Endothelial cell of umbilical vein (primary cell): ENCODE measurements at regions not wholly inside any gene's neighbourhood (a gene's known extent, or its start where the extent isn't known, plus 50 kb on each side); places are given as distances from the start of the nearest gene placed in this dataset.

Experiments
- BruUV-seq: library from RNA; stranded (reverse); fragments of 400-500 nt; replicated peaks from 2 replicates; lab custom pipeline; 2021; lab: Mats Ljungman, UMichigan
- CTCF ChIA-PET: fragments of 300-600, 350-600 bp; sonication (Branson Sonifier 250); formaldehyde crosslinking; loops from one replicate; lab custom pipeline; 2021; ENCODE audit warnings: antibody characterized with exemption, inconsistent platforms; lab: Charles Lee
- POLR2A ChIA-PET: fragments of 300-600, 350-600 bp; sonication (Branson Sonifier 250); formaldehyde crosslinking; loops from one replicate; lab custom pipeline; 2021; ENCODE audit warnings: antibody characterized with exemption, inconsistent platforms; lab: Charles Lee
- DNase-seq: peaks from one replicate; pipeline ENCODE4 v3.0.0-alpha.2; 2011; ENCODE audit warnings: low read depth, low spot score
- FAIRE-seq: peaks from 2 replicates; lab custom pipeline; 2011; peaks lifted over from hg19 to GRCh38; lab: Jason Lieb, UNC
- H2AFZ ChIP-seq: 2 replicates; pipeline ENCODE4 v1.6.0; 2012; ENCODE audit warnings: low read depth, low read length, control low read depth, inconsistent platforms
- H3K27ac ChIP-seq: 2 replicates; pipeline ENCODE4 v1.5.1; 2011; ENCODE audit warnings: low read depth, mild to moderate bottlenecking, control low read depth, low read length, moderate library complexity; ENCODE audit not compliant: insufficient read depth
- H3K27me3 ChIP-seq, 2 experiments: 2 replicates each; pipeline versions ENCODE4 v1.6.0 to v1.6.1; 2011; ENCODE audit warnings: low read length in 2 of 2, mixed read lengths in 1 of 2; ENCODE audit not compliant: control insufficient read depth in 2 of 2, insufficient read depth in 2 of 2
- H3K36me3 ChIP-seq, 2 experiments: 2 replicates in 1 of 2; 3 replicates in 1 of 2; pipeline ENCODE4 v1.5.1; 2011; ENCODE audit warnings: low read length in 2 of 2, mild to moderate bottlenecking in 1 of 2, moderate library complexity in 1 of 2; ENCODE audit not compliant: control insufficient read depth in 2 of 2, insufficient read depth in 2 of 2; ENCODE audit errors: extremely low read depth in 1 of 2
- H3K4me1 ChIP-seq: 3 replicates; pipeline ENCODE4 v1.5.1; 2011; ENCODE audit warnings: mild to moderate bottlenecking, low read length; ENCODE audit not compliant: control insufficient read depth, insufficient read depth; ENCODE audit errors: extremely low read depth
- H3K4me2 ChIP-seq: 2 replicates; pipeline ENCODE4 v1.6.1; 2011; ENCODE audit warnings: low read length, control low read depth, mixed read lengths; ENCODE audit not compliant: insufficient read depth
- H3K4me3 ChIP-seq, 3 experiments: fragments of 200-600 bp in 1 of 3; sonication (generic), shearing (Covaris generic) in 1 of 3; replicated peaks in 1 of 3; 2 replicates each; pipeline ENCODE4 v1.5.1; 2011 to 2016; ENCODE audit warnings: control low read depth in 3 of 3, low read length in 3 of 3, mild to moderate bottlenecking in 2 of 3, inconsistent platforms in 1 of 3, low read depth in 1 of 3, moderate library complexity in 1 of 3; ENCODE audit not compliant: insufficient read depth in 1 of 3
- H3K79me2 ChIP-seq: 2 replicates; pipeline ENCODE4 v1.6.0; 2012; ENCODE audit warnings: low read length, inconsistent platforms; ENCODE audit not compliant: control insufficient read depth, insufficient read depth
- H3K9ac ChIP-seq: replicated peaks from 2 replicates; pipeline ENCODE3; 2011; ENCODE audit warnings: low read length, control low read depth; ENCODE audit not compliant: insufficient read depth; ENCODE audit errors: extremely low read depth
- H3K9me1 ChIP-seq: replicated peaks from 3 replicates; pipeline ENCODE4 v1.6.0; 2011; ENCODE audit warnings: mild to moderate bottlenecking, low read length; ENCODE audit not compliant: control insufficient read depth, insufficient read depth; ENCODE audit errors: extremely low read depth
- H3K9me3 ChIP-seq: replicated peaks from 2 replicates; pipeline ENCODE4 v1.5.1; 2012; ENCODE audit warnings: low read length, inconsistent platforms; ENCODE audit not compliant: control insufficient read depth, insufficient read depth
- H4K20me1 ChIP-seq: replicated peaks from 2 replicates; pipeline ENCODE3; 2011; ENCODE audit warnings: mild to moderate bottlenecking, low read length; ENCODE audit not compliant: control insufficient read depth, insufficient read depth; ENCODE audit errors: extremely low read depth
- CTCF ChIP-seq, 2 donors: IDR thresholded peaks; 1 replicate in 1 of 2; 2 replicates in 1 of 2; pipeline ENCODE4 v1.5.1; 2011; ENCODE audit warnings: low read length in 2 of 2, mild to moderate bottlenecking in 2 of 2, moderate library complexity in 2 of 2, control low read depth in 1 of 2, inconsistent platforms in 1 of 2, low read depth in 1 of 2; ENCODE audit not compliant: insufficient read depth in 1 of 2; ENCODE audit errors: extremely low read depth in 1 of 2
- EZH2 ChIP-seq: IDR thresholded peaks from 2 replicates; pipeline ENCODE4 v1.6.1; 2012; ENCODE audit warnings: borderline replicate concordance, low read depth, mild to moderate bottlenecking, moderate library complexity, low read length, inconsistent platforms; ENCODE audit not compliant: severe bottlenecking
- FOS ChIP-seq: IDR thresholded peaks from 2 replicates; pipeline ENCODE4 v1.6.1; 2011; ENCODE audit warnings: mild to moderate bottlenecking, low read length, moderate library complexity, borderline replicate concordance; ENCODE audit not compliant: insufficient read depth
- GATA2 ChIP-seq: IDR thresholded peaks from 2 replicates; pipeline ENCODE4 v1.7.0; 2011; ENCODE audit warnings: low read depth, mild to moderate bottlenecking, moderate library complexity, mixed read lengths, low read length; ENCODE audit not compliant: insufficient read length, insufficient read depth
- JUN ChIP-seq: IDR thresholded peaks from 2 replicates; pipeline ENCODE4 v1.6.1; 2011; ENCODE audit warnings: borderline replicate concordance, low read depth; ENCODE audit not compliant: insufficient read length, insufficient read depth
- MAX ChIP-seq: IDR thresholded peaks from 2 replicates; pipeline ENCODE4 v1.6.1; 2011; ENCODE audit not compliant: insufficient read depth, insufficient read length
- MYC ChIP-seq: IDR thresholded peaks from one replicate; pipeline ENCODE4 v1.6.1; 2011; ENCODE audit warnings: mild to moderate bottlenecking, low read depth, low read length
- POLR2A ChIP-seq: IDR thresholded peaks from 2 replicates; pipeline ENCODE4 v1.6.1; 2012; ENCODE audit warnings: low read depth, mild to moderate bottlenecking, control low read depth, low read length
- POLR2AphosphoS5 ChIP-seq: IDR thresholded peaks from 2 replicates; pipeline ENCODE4 v1.6.1; 2012; ENCODE audit warnings: low read depth, mild to moderate bottlenecking, control low read depth, low read length, moderate library complexity; ENCODE audit not compliant: insufficient read depth
- dilution Hi-C: fragments of 300-500 bp; cut with MboI; formaldehyde crosslinking; loops from one replicate; pipeline ENCODE4 v1.15.0; 2019; ENCODE audit warnings: low sequenced_read_pairs; ENCODE audit not compliant: extremely low pct_ligation_motif_present
- intact Hi-C: fragments of 100-400 bp; cut with micrococcal nuclease; formaldehyde crosslinking; loops from one replicate; pipeline ENCODE4 v1.10.0; 2022

GRCh38 chr11:31922450-31922849, 111.3 kb upstream of the PAX6 start:
- Histone ChIP-seq H3K36me3 (no peaks in the 10 kb centered on the region), H3K4me2 (no peak overlapping the region), H3K9ac (no peak overlapping the region), H3K4me3 (no peak overlapping the region), H3K27me3 (no peaks in the 10 kb centered on the region), H3K9me1 (no peaks in the 10 kb centered on the region), H2AFZ (no peak overlapping the region), H3K9me3 (no peaks in the 10 kb centered on the region), H3K27ac (no peak overlapping the region), H4K20me1 (no peaks in the 10 kb centered on the region), H3K4me1 (no peaks in the 10 kb centered on the region), H3K79me2 (no peaks in the 10 kb centered on the region)
- ChIA-PET POLR2A (no interaction called here), CTCF (no interaction called here)
- BruUV-seq: no TSS peak
- dilution Hi-C loops (no loop called here), intact Hi-C loops (no loop called here)
- FAIRE-seq (no peak), DNase-seq (no peak)
- TF ChIP-seq JUN (no peak), CTCF (IDR thresholded peaks at IDR 0.05; ENCODE audit: extremely low read depth in 1 of 2, insufficient read depth in 1 of 2, low read depth in 1 of 2, low read length in 2 of 2) (no peak), POLR2AphosphoS5 (no peak), GATA2 (no peak), MAX (no peak), FOS (no peak), EZH2 (no peak), POLR2A (no peak), MYC (no peak)
